AML-193 (cell line): ENCODE measurements at regions not wholly inside any gene's neighbourhood (a gene's known extent, or its start where the extent isn't known, plus 50 kb on each side); places are given as distances from the start of the nearest gene placed in this dataset.
"Not testable (repeated sequence)": the region's sequence is repeated elsewhere in the genome, so short reads cannot be mapped to it uniquely, and the experiment has no call there.

Experiments used
- DNase-seq, 2 experiments: peaks; one replicate each; lab custom pipeline; 2025; lab: John Stamatoyannopoulos, UW

DNA sequence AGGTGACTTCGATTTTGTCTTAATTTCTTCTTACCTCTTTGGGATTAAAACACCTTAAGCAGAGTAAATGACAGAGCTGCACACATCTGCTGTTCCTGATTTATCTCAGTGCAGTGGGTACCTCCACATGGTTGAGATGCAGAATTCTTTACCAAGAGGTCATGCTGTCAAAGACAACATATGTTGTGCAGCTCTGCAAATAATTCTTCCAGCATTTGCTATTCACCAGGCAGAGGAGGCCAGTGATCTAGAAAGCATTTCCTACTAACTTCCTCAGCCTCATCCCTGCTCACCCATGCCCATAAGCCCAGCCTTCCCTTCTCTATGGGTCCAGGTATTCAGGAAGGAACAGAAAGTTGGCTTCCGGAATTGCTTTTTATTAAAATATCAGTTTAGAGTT lies 109.3 kb downstream of the THBS2 start:
- no peak for DNase-seq

DNA sequence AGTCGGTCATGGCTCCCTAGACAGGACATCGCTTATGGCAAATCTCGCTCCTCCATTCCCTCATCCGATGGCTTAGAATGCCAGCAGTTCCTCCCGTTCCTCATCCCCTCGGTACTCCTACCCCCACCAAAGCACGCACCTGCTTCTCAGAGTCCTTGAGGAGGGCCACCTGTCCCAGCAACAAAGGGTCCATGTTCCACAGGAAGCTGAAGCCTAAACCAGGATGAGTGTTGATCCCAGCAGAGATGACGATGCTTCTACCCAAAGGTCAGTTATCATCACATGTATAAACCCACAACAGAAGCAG lies 111.2 kb downstream of the THBS2 start:
- DNase-seq, result no peak

DNA sequence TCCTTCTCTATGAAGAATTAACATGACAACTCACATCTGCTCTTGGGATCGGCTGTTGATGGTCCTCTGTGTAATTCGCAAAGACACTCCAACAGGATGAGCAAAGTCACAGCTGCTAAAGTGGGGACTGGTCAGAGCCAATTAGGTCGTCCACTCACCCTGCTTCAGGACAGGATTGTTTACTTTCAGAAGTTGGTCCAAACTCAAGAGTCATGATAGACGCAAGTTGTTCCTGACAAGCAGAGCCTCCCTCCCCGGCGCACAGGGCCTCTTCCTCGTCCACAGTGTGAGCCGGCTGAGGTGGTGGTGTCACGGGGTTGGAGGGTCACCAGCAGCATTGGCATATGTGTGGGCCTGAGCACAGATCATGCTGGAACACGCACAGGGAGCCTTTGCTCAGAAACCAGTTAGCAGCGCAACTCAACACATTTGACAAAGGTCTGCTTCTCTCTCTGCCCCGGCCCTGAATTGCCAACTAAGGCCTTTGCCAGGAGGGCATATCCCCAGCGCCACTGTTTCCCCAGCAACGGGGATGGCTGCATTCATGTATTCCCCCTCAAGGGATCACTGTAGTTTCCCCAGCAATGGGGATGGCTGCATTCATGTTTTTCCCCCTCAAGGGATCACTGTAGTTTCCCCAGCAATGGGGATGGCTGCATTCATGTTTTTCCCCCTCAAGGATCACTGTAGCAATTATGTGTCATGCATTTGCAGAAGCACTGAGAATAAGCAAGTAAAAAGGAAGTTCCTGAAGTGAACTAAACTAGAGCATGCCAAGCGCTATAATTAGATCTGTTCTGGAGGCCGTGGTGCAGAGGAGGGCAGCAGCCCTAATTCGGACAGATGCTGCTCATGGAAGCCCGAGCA lies 111.7 kb downstream of the THBS2 start:
- DNase-seq, result no peak

DNA sequence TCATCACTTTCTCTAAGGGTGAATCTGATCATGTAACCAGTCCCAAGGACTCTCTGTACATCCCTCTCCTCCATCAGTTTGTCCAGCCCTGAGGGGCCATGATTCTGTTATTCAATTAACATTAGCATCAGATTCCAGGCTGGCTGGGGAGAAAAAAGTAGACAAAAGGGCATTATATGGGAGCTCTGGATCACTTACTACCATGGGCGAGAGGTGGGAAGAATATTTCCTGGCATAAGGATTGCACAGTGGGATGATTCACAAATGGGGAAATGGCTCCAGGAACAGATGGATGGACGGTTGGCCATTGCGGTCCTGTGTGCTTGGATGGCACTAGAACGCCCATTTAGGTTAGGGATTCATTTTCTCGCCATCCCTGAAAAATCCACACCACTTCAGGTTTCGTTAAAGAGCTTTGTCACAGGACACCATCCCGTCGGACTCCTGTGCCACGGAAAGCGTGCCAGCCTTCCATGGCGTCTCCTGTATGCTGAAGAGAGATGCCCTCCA lies 112.6 kb downstream of the THBS2 start:
- DNase-seq, result no peak

DNA sequence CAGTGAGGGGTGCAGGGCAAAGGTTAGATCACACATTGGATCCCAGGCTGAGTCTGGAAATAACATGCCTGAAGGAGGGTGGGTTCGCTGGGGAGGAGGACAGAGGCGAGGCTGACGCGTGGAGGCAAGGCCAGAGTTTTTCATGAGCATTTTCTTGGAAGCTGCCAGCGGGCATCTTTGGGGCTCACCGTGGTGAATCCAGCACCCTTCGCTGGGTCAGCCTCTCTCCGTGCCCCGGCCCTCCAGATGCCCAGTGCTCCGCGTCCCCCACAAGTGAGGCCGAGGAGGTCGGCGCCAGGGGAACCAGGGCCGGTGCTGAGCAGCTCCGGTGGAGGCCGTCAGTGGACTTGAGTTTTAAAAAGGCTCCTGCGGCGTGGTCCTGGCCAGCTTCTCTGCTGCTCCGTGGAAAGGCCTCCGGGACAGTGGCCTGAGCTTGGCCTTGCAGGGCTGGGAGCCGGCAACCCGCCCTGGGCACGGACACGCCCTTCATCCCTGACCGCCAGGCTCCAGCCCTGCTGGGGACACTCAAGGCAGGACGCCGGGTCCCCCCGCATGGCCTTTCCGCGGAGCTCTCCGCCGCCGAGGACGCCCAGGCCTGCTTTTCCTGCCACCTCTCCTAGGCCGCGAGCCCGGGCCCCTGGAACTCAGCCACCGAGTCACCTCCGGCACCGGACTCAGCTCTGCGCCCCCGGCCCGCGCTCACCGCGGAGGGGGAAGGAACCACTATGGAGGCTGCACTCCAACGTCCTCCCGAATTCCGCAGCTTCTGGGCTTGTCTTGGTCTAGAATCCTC lies 114.3 kb downstream of the THBS2 start:
- no peak for DNase-seq

DNA sequence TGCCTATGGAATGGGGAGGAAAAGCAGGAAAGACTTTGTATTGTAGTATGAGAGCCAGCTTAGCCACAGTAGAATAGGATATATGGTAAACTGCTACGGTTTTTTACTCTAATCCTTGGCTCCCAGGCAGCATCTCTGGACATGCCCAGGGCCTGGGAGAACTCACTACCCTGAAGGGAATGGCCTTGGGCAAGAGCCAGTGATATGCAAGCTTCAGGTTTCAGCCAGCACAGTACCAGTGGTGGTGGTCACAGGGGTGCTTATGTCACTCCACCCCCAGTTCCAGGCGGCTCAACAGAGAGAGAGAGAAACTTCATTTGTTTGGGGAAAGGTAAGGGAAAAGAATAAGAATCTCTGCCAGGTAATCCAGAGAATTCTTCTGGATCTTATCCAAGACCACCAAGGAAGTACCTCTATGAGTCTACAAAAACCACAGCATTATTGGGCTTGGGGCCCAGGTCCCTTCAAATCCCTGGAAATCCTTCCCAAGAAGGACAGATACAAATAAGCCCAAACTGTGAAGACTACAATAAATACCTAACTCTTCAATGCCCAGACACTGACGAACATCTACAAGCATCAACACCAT lies 121.2 kb downstream of the THBS2 start:
- DNase-seq, result no peak

DNA sequence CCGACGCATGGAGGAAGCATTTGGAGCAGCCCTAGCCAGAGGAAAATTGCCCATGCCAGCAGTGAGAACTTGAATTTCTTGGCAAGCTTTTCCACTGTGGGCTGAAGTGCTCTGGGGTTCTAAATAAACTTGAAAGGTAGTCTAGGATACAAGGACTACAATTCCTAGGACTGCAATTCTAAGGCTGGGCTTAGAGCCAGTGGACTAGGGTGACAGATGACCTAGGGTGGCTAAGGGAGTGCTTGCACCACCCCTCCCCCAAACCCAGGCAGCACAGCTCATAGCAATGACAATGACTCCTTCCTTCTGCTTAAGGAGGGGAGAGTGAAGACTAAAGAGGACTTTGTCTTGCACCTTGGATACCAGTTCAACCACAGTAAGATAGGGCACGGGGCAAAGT lies 122.3 kb downstream of the THBS2 start:
- no peak for DNase-seq

DNA sequence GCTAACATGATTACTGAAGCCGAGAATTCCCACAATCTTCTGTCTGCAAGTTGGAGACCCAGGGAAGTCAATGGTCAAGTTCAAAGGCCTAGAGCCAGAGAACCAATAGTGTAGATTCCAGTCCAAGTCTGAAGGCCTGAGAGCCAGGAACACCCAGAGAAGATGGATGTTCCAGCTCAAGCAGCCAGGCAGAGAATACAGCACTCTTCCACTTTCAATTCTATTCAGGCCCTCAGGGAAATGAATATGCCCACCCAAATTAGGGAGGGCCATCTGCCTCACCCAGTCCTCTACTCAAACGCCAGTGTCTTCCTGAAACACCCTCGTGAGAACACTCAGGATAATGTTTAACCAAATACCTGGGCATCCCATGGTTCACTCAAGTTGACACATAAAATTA lies 123.5 kb downstream of the THBS2 start:
- no peak for DNase-seq

DNA sequence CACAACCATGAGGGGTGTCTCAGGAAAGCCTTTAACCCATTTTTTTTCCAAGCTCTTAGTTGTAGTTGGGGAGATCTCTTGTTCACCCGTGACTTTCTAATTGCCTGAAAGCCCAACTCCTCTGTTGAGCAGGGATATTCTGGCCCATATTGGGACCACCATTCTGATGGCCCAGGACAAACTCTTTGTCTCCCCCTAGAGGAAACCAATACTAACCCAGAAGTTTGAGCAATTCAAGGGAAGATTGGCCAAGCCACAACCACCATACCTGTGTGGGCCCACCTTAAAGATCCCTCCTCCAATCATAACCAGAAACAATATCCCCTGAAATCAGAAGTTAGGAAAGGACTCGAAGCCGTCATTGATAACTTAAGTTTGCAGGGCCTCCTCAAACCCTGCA lies 132.6 kb downstream of the THBS2 start:
- no peak for DNase-seq

DNA sequence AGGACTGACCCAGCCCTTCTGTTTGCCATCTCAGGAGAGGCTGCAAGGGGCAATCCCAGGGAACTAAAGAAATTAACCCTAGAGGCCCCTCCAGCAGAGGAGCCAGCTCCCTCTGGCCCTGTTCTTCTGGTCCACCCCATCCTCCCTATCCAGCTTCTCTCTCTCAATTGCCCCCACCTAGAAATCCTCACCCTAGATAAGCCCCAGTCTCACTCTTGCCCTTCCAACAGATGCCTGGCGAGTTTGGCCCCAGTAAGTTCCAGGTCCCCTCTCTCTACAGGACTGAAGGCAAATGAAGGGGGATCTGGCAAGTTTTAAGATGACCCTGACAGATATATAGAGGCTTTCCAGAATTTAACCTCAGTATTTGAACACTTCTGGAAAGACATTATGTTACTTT lies 134.0 kb downstream of the THBS2 start:
- no peak for DNase-seq

DNA sequence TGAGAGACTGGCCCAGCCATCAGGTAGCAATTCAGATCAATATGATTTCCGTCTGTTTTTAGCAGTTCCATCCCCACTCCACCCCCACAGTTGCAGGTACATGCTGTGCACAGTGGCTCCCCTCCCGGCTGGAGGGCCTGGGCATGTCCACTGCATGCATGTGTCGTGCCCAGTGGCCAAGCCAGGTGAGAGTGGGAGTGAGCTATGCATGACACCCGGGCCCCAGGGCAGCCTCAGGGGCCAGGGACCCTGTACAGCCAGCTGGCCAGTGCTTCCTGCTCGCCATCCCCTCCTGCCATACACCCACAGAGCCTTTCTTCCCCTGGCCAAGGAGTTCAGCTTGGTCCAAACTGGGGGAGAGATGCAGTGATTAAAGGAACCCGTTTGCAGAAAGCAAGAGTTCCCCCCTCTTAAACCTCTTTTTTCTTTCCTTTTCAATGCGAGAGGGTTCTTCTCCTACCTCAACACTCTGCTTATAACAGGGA lies 135.3 kb downstream of the THBS2 start:
- no peak for DNase-seq

DNA sequence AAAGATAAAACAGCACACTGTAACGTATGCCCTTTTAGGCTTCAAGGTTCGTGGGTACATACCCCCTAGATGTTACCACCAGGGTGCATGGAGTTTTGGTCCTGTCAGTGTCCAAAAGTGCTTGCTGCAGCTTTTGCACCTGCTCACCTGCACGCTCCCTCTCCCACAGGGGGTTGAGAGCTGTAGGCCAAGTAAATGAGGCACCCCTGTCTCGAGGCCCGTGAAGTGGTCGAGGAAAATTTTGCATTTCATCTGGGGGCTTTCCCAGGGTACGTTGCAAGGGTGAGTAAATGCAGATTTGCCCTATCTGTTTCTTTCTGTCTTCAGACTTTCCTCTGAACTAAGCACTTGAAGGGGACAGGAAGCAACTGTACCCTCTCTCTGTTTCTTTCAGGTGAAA lies 136.0 kb downstream of the THBS2 start:
- no peak for DNase-seq

DNA sequence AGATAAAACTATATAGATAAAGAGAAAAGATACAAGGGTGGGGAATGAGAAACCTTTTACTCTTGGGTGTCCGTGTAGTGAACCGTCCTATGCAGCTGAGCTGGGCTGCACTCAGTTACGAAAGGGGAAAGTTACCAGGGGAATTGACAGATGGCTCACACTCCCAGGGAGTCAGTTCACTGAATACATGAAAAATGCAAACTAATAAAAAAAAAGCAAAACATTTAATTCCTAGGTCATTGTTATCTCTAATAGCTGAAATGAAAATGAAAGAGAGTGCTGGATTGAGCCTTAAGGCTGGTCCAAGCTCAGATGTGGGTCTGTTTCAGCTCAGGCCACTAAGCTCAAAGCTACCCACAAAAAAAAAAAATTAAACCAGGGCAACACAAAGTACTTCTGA lies 138.0 kb downstream of the THBS2 start:
- no peak for DNase-seq

DNA sequence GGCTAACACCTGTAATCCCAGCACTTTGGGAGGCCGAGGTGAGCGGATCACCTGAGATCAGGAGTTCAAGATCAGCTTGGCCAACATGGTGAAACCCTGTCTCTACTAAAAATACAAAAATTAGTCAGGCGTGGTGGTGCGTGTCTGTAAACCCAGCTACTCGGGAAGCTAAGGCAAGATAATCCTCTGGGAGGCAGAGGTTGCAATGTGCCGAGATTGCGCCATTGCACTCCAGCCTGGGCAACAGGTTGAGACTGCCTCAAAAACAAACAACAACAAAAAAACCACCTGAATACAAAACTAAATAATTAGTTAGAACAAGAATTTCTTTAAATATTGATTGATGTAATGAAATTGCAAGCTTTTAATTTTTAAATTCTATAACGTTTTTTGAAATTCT lies 139.0 kb downstream of the THBS2 start:
- DNase-seq, result not testable (repeated sequence)

DNA sequence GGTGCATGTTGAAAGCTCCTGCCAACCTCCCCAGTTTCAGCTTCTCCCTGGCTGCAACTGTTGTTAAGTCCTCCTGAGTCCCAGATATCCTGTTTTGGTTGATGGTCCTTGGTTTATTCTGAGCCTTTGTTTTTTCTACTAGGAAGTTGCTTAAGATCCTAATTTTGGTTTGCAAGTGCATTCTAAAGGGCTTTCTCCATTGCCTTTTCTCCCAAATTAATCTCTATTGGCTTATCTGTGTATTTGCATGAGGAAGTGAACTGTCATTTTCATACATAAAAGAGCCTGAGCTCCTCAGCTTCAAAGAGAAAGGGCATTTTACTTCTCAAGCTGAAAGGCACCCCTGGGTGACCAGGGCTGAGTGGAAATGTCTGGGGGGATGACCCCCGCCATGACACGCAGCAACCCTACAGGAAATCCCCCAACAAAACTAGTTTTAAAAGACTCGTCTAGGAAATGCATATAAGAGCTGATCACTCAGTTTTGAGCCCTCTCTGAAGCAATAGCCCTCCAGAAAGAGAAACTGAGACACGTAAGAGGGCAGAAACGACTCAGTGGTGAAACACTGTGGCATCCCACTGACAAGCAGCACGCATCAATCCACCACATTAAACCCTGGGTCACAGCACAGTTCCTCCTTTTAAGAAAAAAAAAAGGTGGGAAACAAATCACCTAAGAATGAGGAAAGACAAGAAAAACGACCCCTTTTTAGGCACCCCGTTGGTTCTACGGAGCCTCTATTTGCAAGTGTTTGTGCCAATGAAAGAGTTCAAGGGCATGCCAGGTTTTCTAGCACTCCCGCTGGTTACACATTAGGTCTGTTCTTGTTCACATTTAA lies 140.9 kb downstream of the THBS2 start:
- DNase-seq, result no peak

DNA sequence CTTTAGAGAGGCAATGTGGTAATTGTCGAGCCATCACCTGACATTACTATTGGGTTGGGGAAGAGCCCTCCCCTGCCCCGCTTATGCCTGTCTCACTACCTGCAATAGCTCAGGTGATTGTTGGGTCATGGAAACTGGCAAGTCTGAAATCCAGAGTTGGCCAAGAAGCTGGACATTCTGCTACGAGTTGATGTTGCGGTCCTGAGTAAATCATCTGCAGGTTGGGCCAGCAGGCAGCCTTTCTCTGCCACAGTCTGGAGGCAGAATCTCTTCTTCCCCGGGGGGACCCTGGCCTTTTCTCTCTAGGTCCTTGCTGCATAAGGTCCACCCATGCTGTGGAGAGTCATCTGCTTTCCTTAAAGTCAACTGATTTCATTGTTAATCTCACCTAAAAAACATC lies 142.4 kb downstream of the THBS2 start:
- DNase-seq, result no peak

DNA sequence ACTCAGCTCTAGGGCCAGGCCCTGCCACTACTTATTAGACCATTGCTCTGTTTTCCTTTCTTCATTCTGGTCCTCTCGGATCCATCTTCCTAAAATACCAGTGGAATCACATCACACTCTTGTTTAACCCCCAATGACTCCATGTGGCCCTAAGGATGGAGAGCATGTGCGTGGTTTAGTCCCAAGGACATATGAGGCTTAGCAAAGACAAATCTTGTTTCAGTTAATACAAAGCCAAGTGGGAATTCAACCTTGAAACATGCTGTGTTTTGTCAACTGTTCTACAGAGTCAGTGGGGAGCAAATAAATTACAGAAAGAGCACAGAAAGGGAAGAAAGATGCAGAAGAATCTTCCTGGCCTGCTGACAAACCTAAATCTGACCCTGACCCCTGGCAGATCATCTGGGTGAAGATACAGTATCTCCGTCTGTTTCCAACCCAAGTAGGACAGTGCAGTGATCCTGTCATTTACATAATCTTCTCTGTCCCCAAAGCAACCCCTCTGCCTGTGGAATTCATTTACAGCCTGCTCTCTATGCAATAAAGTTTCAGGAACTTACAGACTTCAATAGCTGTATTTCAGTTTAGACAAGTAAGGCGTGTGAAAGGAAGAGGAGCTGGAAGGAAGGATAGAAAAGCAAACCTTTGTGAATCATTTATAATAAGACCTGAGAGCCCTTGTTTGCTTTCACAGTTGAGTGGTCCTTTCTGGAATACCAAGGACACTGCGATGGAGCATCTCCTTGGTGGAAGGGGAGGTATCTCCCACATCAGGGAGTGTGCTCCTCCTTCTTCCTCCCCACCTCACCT lies 144.0 kb downstream of the THBS2 start:
- no peak for DNase-seq

DNA sequence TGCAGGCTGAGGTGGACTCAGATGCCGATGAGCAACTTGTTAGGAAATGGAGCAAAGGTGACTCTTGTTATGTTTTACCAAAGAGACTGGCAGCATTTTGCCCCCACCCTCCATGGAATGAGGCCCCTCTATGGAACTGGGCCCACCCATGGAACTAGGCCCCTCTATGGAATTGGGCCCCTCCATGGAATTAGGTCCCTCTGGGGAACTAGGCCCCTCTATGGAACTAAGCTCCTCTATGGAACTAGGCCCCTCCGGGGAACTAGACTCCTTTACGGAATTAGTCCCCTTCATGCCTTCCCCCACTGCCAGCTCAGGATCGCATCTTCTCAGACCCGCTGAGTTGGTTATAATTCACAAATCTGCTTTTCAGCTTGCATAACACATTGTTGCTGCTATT lies 144.9 kb downstream of the THBS2 start:
- no peak for DNase-seq

DNA sequence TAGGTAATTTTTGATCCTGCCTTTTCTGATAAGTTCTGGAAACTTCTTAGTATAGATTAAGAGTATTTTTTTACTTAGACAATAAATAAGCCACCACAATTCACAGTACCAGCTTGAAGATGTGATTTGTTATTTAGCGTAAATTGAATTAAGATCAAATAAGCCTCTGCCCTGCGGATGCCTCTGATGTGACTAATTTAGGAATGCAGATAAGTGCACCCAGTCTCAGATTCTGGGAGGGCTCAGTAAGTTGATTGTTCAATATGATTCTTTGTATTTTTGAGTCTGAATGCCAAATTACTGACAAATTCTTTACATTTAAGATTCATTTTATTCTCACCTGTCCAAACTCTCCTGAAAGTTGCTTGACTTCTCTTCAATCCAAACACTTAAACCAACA lies 147.5 kb downstream of the THBS2 start:
- no peak for DNase-seq

DNA sequence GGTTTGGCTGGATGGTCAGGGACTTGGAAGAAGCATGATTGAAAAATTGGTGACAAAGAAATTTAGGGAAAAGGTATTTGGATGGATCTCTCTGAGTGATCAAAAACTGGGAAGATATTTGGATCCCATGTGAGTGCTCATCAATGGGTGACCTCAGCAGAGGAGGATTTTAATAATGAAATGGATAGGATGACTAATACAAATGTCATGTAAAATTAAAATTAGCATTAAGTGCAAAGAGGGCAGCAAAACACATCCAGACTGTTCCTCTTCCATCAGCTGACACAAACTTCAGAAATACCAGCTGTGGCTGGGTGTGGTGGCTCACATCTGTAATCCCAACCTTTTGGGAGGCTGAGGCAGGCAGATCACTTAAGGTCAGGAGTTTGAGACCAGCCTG lies 151.7 kb downstream of the THBS2 start:
- no peak for DNase-seq
